ENCODE measurements at regions not wholly inside any gene's neighbourhood (a gene's known extent, or its start where the extent isn't known, plus 50 kb on each side); places are given as distances from the start of the nearest gene placed in this dataset.

GRCh38 chr4:126604268-126604867, 1028.4 kb upstream of the INTU start:
- DNase-seq (peak in 1 of 3 donors; percentile 20), ATAC-seq (no peak)
- H3K4me1 ChIP-seq (ENCODE audit: low read depth), result no peaks in the 10 kb centered on the region
- no peaks in the 10 kb centered on the region for H3K36me3 ChIP-seq (ENCODE audit: low read depth)
- no peaks in the 10 kb centered on the region for H3K9me3 ChIP-seq
- intact Hi-C loops (cut with DNase I, micrococcal nuclease), result no loop called here
- TF ChIP-seq CTCF (IDR thresholded peaks at IDR 0.05), result no peak
- H3K4me3 ChIP-seq, result no peak overlapping the region

GRCh38 chr4:126610933-126611332, 1021.8 kb upstream of the INTU start:
- Histone ChIP-seq H3K4me1 (ENCODE audit: low read depth) (no peaks in the 10 kb centered on the region), H3K36me3 (ENCODE audit: low read depth) (no peaks in the 10 kb centered on the region), H3K4me3 (no peak overlapping the region), H3K9me3 (no peaks in the 10 kb centered on the region)
- intact Hi-C loops (cut with DNase I, micrococcal nuclease), result no loop called here
- no peak for DNase-seq
- ATAC-seq, result no peak
- TF ChIP-seq CTCF (IDR thresholded peaks at IDR 0.05), result no peak

GRCh38 chr4:126611900-126612299, 1020.9 kb upstream of the INTU start:
- ATAC-seq, result no peak
- DNase-seq, result no peak
- no peaks in the 10 kb centered on the region for H3K9me3 ChIP-seq
- H3K4me3 ChIP-seq, result no peak overlapping the region
- no peaks in the 10 kb centered on the region for H3K4me1 ChIP-seq (ENCODE audit: low read depth)
- no peak for TF ChIP-seq CTCF (IDR thresholded peaks at IDR 0.05)
- H3K36me3 ChIP-seq (ENCODE audit: low read depth), result no peaks in the 10 kb centered on the region
- intact Hi-C loops (cut with DNase I, micrococcal nuclease), result no loop called here

GRCh38 chr4:126614356-126614855, 1018.4 kb upstream of the INTU start:
- Histone ChIP-seq H3K9me3 (no peaks in the 10 kb centered on the region), H3K36me3 (ENCODE audit: low read depth) (no peaks in the 10 kb centered on the region), H3K4me3 (no peak overlapping the region), H3K4me1 (ENCODE audit: low read depth) (no peaks in the 10 kb centered on the region)
- no peak for ATAC-seq
- DNase-seq, result no peak
- intact Hi-C loops (cut with DNase I, micrococcal nuclease), result no loop called here
- TF ChIP-seq CTCF (IDR thresholded peaks at IDR 0.05), result no peak

GRCh38 chr4:126616795-126617194, 1016.0 kb upstream of the INTU start:
- H3K9me3 ChIP-seq, result no peaks in the 10 kb centered on the region
- H3K4me1 ChIP-seq (ENCODE audit: low read depth), result no peaks in the 10 kb centered on the region
- DNase-seq (no peak), ATAC-seq (no peak)
- intact Hi-C loops (cut with DNase I, micrococcal nuclease), result no loop called here
- H3K36me3 ChIP-seq (ENCODE audit: low read depth), result no peaks in the 10 kb centered on the region
- no peak overlapping the region for H3K4me3 ChIP-seq
- TF ChIP-seq CTCF (IDR thresholded peaks at IDR 0.05), result no peak

GRCh38 chr4:126627255-126627654, 1005.5 kb upstream of the INTU start:
- no peak for ATAC-seq
- Histone ChIP-seq H3K36me3 (ENCODE audit: low read depth) (no peaks in the 10 kb centered on the region), H3K9me3 (no peaks in the 10 kb centered on the region), H3K4me1 (ENCODE audit: low read depth) (no peaks in the 10 kb centered on the region), H3K4me3 (no peak overlapping the region)
- no peak for DNase-seq
- intact Hi-C loops (cut with DNase I, micrococcal nuclease), result no loop called here
- no peak for TF ChIP-seq CTCF (IDR thresholded peaks at IDR 0.05)
